ENCODE measurements at regions not wholly inside any gene's neighbourhood (a gene's known extent, or its start where the extent isn't known, plus 50 kb on each side); places are given as distances from the start of the nearest gene placed in this dataset.
"Not testable (repeated sequence)": the region's sequence is repeated elsewhere in the genome, so short reads cannot be mapped to it uniquely, and the experiment has no call there.

DNA sequence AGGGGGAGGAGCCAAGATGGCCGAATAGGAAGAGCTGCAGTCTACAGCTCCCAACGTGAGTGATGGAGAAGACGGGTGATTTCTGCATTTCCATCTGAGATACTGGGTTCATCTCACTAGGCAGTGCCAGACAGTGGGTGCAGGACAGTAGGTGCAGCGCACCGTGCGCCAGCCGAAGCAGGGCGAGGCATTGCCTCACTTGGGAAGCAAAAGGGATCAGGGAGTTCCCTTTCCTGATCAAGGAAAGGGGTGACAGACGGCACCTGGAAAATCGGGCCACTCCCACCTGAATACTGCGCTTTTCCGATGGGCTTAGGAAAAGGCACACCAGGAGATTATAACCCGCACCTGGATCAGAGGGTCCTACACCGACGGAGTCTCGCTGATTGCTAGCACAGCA, 121.1 kb upstream of the SESTD1 start:
- not testable (repeated sequence) for H3K27ac ChIP-seq

DNA sequence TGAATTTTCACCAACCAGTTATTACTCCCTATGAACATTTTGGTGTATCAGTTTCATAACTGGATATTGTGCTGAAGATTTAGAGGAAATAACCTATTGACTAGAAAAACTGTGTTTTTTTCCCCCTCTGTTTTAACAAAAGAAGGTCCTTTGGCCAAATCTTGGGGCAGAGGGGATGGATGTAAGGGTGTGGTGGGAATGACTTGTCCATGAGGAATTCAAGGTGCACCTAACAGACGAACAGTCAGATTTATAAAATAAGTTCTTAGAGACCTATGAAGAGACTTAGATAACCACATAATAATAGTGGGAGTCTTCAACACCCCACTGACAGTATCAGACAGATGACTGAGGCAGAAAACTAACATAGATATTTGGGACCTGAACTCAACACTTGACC, 119.3 kb upstream of the SESTD1 start:
- TF ChIP-seq, protein P1, sequence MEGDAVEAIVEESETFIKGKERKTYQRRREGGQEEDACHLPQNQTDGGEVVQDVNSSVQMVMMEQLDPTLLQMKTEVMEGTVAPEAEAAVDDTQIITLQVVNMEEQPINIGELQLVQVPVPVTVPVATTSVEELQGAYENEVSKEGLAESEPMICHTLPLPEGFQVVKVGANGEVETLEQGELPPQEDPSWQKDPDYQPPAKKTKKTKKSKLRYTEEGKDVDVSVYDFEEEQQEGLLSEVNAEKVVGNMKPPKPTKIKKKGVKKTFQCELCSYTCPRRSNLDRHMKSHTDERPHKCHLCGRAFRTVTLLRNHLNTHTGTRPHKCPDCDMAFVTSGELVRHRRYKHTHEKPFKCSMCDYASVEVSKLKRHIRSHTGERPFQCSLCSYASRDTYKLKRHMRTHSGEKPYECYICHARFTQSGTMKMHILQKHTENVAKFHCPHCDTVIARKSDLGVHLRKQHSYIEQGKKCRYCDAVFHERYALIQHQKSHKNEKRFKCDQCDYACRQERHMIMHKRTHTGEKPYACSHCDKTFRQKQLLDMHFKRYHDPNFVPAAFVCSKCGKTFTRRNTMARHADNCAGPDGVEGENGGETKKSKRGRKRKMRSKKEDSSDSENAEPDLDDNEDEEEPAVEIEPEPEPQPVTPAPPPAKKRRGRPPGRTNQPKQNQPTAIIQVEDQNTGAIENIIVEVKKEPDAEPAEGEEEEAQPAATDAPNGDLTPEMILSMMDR (IDR thresholded peaks at IDR 0.05): no peak
- no peak for TF ChIP-seq ZFX (IDR thresholded peaks at IDR 0.05; ENCODE audit: borderline replicate concordance)
- H3K27ac ChIP-seq: no peak overlapping the region

DNA sequence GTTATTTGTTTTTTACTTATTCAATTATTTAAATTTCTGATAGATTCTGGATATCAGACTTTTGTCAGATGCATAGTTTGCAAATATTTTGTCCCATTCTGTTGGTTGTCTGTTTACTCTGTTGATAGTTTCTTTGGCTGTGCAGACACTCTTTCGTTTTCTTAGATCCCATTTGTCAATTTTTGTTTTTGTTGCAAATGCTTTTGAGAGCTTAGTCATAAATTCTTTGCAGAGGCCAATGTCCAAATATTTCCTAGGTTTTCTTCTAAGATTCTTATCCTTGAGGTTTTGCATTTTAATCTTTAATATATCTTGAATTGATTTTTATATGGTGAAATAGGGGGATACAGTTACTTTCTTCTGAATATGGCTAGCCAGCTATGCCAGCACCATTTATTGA, 112.7 kb upstream of the SESTD1 start:
- H3K27ac ChIP-seq: no peak overlapping the region
- no peak for TF ChIP-seq ZFX (IDR thresholded peaks at IDR 0.05; ENCODE audit: borderline replicate concordance)
- TF ChIP-seq, protein P1 (IDR thresholded peaks at IDR 0.05): no peak

DNA sequence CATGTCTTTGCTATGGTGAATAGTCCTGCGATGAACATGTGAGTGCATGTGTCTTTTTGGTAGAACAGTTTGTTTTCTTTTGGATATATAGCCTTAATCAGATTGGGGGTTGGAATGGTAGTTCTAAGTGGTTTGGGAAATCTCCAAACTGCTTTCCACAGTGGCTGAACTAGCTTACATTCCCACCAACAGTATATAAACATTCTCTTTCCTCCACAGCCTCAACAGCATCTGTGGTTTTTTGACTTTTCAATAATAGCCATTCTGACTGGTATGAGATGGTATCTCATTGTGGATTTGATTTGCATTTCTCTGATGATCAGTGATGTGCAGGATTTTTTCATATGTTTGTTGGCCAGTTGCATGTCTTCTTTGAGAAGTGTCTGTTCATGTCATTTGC, 112.2 kb upstream of the SESTD1 start:
- TF ChIP-seq, protein P1 (IDR thresholded peaks at IDR 0.05): no peak
- TF ChIP-seq ZFX (IDR thresholded peaks at IDR 0.05; ENCODE audit: borderline replicate concordance): no peak
- no peak overlapping the region for H3K27ac ChIP-seq

DNA sequence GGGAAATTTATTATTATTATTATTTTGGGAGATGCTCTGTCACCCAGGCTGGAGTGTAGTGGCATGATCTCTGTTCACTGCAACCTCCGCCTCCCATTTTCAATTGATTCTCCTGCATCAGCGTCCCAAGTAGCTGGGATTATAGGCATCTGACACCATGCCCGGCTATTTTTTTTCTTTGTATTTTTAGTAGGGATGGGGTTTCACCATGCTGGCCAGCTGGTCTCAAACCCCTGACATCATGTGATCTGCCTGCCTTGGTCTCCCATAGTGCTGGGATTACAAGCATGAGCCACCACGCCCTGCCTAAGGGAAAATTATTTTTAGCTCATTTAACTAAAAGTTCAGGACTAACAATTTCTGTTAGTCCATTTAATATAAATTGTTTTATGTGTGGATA, 109.2 kb upstream of the SESTD1 start:
- no peak overlapping the region for H3K27ac ChIP-seq
- TF ChIP-seq, protein P1 (IDR thresholded peaks at IDR 0.05): no peak
- TF ChIP-seq ZFX (IDR thresholded peaks at IDR 0.05; ENCODE audit: borderline replicate concordance): no peak

DNA sequence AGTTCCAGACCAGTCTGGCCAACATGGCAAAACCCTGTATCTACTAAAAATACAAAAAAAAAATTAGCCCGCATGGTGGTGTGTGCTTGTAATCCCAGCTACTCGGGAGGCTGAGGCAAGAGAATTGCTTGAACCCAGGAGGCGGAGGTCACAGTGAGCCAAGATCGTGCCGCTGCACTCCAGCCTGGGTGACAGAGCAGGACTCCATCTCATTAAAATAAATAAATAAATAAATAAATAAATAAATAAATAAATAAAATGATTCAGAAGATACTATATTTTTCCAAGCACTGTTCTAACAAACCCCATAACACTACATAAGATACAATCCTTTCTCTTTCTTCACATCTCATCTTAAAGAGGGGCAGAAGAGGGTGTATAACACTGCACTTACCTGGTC, 100.9 kb upstream of the SESTD1 start:
- H3K27ac ChIP-seq: not testable (repeated sequence)

DNA sequence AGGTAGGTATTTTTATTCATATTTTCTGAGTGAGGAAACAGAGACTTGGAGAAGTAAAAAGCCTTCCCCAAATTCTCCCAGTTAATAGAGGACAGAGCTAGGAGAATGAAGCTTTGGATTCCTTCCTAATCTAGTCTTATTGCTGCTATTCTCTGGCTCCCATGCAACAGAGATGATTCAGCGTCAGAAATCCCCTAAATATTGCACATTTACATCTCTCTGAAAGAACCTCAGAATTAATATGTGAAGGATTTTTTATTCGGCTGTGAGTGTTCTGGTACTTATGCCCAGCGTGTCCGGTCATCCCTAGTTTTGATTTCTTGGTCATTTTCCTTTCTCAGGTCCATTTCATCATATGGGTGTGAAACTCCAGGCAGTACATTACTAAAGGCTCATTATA, 91.2 kb upstream of the SESTD1 start:
- TF ChIP-seq, protein P1 (IDR thresholded peaks at IDR 0.05): no peak
- TF ChIP-seq ZFX (IDR thresholded peaks at IDR 0.05; ENCODE audit: borderline replicate concordance): no peak
- H3K27ac ChIP-seq: no peak overlapping the region

DNA sequence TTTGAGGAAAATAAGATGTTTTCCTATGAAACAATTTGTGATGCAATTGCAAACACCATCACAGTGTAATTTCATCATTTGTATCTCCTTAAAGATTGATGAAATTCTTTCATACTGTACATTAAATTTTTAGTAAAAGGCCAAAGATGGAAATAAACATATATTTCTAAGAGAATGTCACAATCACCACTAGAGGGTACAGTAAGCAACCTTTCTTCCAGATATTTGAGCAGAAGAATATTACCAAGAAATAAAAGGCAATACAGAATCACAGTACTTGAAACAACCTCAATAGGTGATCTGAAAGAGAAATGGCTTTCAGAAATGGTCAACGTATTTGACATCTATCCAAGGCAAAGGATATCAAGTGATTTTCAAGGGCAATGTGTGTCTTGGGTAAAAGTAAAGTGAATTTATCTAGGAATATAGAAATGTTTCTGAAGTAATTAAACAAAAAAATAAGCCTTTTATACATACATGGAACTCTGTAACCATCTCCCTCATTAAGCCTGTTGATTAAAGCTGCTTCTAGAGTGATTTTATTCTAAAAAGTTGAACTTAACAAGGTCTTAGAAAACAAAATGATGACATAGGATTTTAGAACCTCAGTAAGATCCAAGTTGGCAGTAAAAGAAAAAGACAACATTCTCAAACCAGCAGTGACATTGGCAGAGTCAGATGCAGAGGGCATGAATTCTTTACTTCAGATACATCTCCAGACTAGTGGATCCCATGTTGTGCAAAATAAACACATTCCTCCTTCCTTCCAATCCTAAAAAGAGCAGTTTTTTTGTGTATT, 90.3 kb upstream of the SESTD1 start:
- H3K27ac ChIP-seq: no peak overlapping the region
- TF ChIP-seq ZFX (IDR thresholded peaks at IDR 0.05; ENCODE audit: borderline replicate concordance): no peak
- TF ChIP-seq, protein P1 (IDR thresholded peaks at IDR 0.05): peak; percentile 39

All from 22Rv1 (cell line).